Smooth muscle cell (in vitro differentiated cells): ENCODE measurements at regions not wholly inside any gene's neighbourhood (a gene's known extent, or its start where the extent isn't known, plus 50 kb on each side); places are given as distances from the start of the nearest gene placed in this dataset.

Experiments
- DNase-seq: peaks from one replicate; lab custom pipeline; 2025; ENCODE audit not compliant: unreplicated experiment; lab: John Stamatoyannopoulos, UW
- H2AFZ ChIP-seq: fragments of 200-600 bp; sonication (generic); 2 replicates; pipeline ENCODE4 v1.6.0; 2016; ENCODE audit warnings: antibody characterized with exemption, low read depth, mild to moderate bottlenecking
- H3F3A ChIP-seq: fragments of 200-600 bp; sonication (generic); 2 replicates; pipeline ENCODE4 v1.6.0; 2017; ENCODE audit warnings: antibody characterized with exemption, low read depth
- H3K27ac ChIP-seq: fragments of 200-600 bp; sonication (generic); 2 replicates; pipeline ENCODE4 v1.5.1; 2016; ENCODE audit warnings: low read depth, mild to moderate bottlenecking
- H3K27me3 ChIP-seq: fragments of 200-600 bp; sonication (generic); 2 replicates; pipeline ENCODE4 v1.6.1; 2016; ENCODE audit warnings: low read depth, mild to moderate bottlenecking
- H3K36me3 ChIP-seq: fragments of 200-600 bp; sonication (generic); 2 replicates; pipeline ENCODE4 v1.5.1; 2016; ENCODE audit warnings: low read depth
- H3K4me1 ChIP-seq: fragments of 200-600 bp; sonication (generic); 2 replicates; pipeline ENCODE4 v1.5.1; 2016; ENCODE audit warnings: low read depth
- H3K4me2 ChIP-seq: fragments of 200-600 bp; sonication (generic); 2 replicates; pipeline ENCODE4 v1.6.0; 2016; ENCODE audit warnings: mild to moderate bottlenecking
- H3K4me3 ChIP-seq: fragments of 200-600 bp; sonication (generic); 2 replicates; pipeline ENCODE4 v1.5.1; 2016; ENCODE audit warnings: mild to moderate bottlenecking
- H3K79me2 ChIP-seq: fragments of 200-600 bp; sonication (generic); 2 replicates; pipeline ENCODE4 v1.6.0; 2016; ENCODE audit warnings: low read depth, mild to moderate bottlenecking
- H3K9ac ChIP-seq: fragments of 200-600 bp; sonication (generic); 2 replicates; pipeline ENCODE4 v1.6.0; 2016; ENCODE audit warnings: low read depth
- H3K9me3 ChIP-seq: fragments of 200-600 bp; sonication (generic); replicated peaks from 2 replicates; pipeline ENCODE4 v1.5.1; 2016; ENCODE audit warnings: low read depth
- H4K20me1 ChIP-seq: fragments of 200-600 bp; sonication (generic); 2 replicates; pipeline ENCODE4 v1.6.0; 2016; ENCODE audit warnings: low read depth
- WGBS: methylation state at CpG from one replicate; pipeline ENCODE4 v1.1.7; 2016; ENCODE audit warnings: low lambda C conversion rate; 5-methylcytosine and 5-hydroxymethylcytosine counted together
- TF ChIP-seq, protein P1 (sequence below): fragments of 200-600 bp; sonication (generic); IDR thresholded peaks from 2 replicates; pipeline ENCODE4 v1.5.1; 2017; ENCODE audit warnings: borderline replicate concordance, mild to moderate bottlenecking, antibody characterized with exemption; ENCODE audit not compliant: insufficient read depth, poor library complexity, severe bottlenecking

DNA sequence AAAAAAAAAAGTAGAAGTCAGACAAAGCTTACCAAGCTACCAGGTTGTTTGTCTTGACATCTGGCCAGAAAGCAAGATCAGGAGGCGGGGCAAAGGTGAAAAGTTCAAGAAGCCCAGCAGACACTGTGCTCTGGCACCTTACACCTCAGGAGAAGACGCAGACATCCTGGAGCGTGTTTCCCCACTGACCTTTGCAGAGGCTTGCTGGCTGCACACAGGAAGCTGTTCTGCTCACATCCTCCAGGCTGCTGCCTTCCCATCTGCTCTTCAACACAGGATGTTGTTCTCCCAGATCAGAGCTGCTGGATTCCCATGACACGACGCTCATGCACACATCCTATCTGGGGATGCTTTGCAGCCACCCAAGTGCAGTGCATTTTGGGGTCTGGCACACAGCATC, 174.4 kb upstream of the KIAA1217 start:
- no peaks in the 10 kb centered on the region for H3K4me1 ChIP-seq
- no peaks in the 10 kb centered on the region for H3K36me3 ChIP-seq
- no peak overlapping the region for H2AFZ ChIP-seq
- no peak overlapping the region for H3K4me3 ChIP-seq
- TF ChIP-seq, protein P1, sequence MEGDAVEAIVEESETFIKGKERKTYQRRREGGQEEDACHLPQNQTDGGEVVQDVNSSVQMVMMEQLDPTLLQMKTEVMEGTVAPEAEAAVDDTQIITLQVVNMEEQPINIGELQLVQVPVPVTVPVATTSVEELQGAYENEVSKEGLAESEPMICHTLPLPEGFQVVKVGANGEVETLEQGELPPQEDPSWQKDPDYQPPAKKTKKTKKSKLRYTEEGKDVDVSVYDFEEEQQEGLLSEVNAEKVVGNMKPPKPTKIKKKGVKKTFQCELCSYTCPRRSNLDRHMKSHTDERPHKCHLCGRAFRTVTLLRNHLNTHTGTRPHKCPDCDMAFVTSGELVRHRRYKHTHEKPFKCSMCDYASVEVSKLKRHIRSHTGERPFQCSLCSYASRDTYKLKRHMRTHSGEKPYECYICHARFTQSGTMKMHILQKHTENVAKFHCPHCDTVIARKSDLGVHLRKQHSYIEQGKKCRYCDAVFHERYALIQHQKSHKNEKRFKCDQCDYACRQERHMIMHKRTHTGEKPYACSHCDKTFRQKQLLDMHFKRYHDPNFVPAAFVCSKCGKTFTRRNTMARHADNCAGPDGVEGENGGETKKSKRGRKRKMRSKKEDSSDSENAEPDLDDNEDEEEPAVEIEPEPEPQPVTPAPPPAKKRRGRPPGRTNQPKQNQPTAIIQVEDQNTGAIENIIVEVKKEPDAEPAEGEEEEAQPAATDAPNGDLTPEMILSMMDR: no peak
- no peaks in the 10 kb centered on the region for H3K27me3 ChIP-seq
- no peak overlapping the region for H3K4me2 ChIP-seq
- H3K9me3 ChIP-seq: no peaks in the 10 kb centered on the region
- 84% methylated on average over 5 of the region's 5 CpGs for WGBS
- H4K20me1 ChIP-seq: no peaks in the 10 kb centered on the region
- no peaks in the 10 kb centered on the region for H3K79me2 ChIP-seq
- H3F3A ChIP-seq: no peaks in the 10 kb centered on the region
- no peak overlapping the region for H3K9ac ChIP-seq
- no peak for DNase-seq
- H3K27ac ChIP-seq: no peak overlapping the region

DNA sequence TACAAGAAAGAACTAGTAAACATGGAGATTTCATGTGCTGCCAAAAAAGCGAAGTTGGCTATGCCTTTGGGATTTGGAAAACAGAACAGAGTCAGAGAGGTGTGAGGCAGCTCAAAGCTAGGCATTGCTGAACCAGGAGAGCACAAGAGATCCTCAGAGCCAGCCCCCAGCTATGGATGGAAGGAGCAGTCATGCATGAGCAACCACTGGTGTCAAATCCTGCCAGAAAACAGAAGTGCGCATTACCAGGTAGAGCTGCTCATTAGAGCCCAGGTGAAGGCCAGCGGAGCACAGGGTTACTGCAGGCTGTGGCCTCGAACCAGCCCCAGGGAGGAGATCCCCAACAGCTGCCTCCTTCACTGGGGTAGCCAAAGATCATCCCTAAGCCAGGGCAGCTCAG, 173.2 kb upstream of the KIAA1217 start:
- Histone ChIP-seq H3K27me3 (no peaks in the 10 kb centered on the region), H4K20me1 (no peaks in the 10 kb centered on the region), H3K79me2 (no peaks in the 10 kb centered on the region), H3K4me2 (no peak overlapping the region), H3K27ac (no peak overlapping the region), H3K4me3 (no peak overlapping the region), H3K4me1 (no peaks in the 10 kb centered on the region), H3K36me3 (no peaks in the 10 kb centered on the region), H3F3A (no peaks in the 10 kb centered on the region), H3K9ac (no peak overlapping the region), H2AFZ (no peak overlapping the region), H3K9me3 (no peaks in the 10 kb centered on the region)
- WGBS: 91% methylated on average over 4 of the region's 4 CpGs
- no peak for DNase-seq
- TF ChIP-seq, protein P1: no peak

DNA sequence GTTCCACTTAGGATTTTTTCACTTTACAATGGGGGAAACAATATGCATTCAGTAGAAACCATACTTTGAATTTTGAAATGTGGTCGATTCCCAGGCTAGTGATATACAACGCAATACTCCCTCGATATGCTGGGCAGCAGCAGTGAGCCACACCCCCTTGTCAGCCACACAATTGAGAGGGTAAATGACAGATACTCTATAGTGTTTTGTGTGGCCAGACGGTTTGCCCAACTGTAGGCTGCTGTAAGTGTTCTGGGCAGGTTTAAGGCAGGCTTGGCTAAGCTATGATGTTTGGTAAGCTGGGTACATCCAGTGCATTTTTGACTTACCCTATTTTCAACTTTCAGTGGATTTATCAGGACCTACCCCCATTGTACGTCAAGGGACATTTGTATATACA, 169.6 kb upstream of the KIAA1217 start:
- Histone ChIP-seq H3K4me3 (no peak overlapping the region), H3K36me3 (no peaks in the 10 kb centered on the region), H3K9ac (no peak overlapping the region), H3F3A (no peaks in the 10 kb centered on the region), H3K4me1 (no peaks in the 10 kb centered on the region), H3K9me3 (no peaks in the 10 kb centered on the region), H3K27ac (no peak overlapping the region), H2AFZ (no peak overlapping the region), H3K4me2 (no peak overlapping the region), H3K27me3 (peaks cover 4% of the 10 kb centered on the region), H3K79me2 (no peaks in the 10 kb centered on the region), H4K20me1 (no peaks in the 10 kb centered on the region)
- WGBS: 83% methylated on average over 5 of the region's 5 CpGs
- TF ChIP-seq, protein P1: no peak
- DNase-seq: no peak

DNA sequence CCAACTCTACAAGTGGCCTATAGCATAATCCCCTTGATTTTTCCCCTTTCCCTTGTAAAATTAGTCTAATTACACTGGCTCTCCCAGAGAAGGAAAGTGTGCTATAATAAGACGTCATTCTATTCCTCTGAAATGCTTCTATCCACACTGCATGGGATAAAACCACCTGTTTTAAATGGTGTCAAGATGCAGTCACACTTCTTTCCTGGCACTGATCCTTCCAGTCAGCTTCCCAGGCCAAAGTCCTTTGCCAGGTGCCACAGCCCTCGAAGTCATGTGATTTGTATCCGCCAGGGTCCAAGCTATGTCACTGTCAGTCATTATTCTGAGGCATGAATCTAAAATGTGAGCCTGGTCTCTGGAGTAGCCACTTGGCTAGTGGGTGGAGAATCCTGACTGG, 169.0 kb upstream of the KIAA1217 start:
- WGBS: 89% methylated on average over 3 of the region's 3 CpGs
- no peaks in the 10 kb centered on the region for H3K36me3 ChIP-seq
- H3K4me2 ChIP-seq: no peak overlapping the region
- TF ChIP-seq, protein P1: no peak
- no peaks in the 10 kb centered on the region for H3K9me3 ChIP-seq
- DNase-seq: no peak
- H3K4me3 ChIP-seq: no peak overlapping the region
- no peaks in the 10 kb centered on the region for H3K79me2 ChIP-seq
- no peaks in the 10 kb centered on the region for H4K20me1 ChIP-seq
- no peak overlapping the region for H3K27ac ChIP-seq
- H3K4me1 ChIP-seq: no peaks in the 10 kb centered on the region
- H3F3A ChIP-seq: no peaks in the 10 kb centered on the region
- H3K9ac ChIP-seq: no peak overlapping the region
- peaks cover 4% of the 10 kb centered on the region for H3K27me3 ChIP-seq
- no peak overlapping the region for H2AFZ ChIP-seq
